BE2C (cell line): ENCODE measurements at regions not wholly inside any gene's neighbourhood (a gene's known extent, or its start where the extent isn't known, plus 50 kb on each side); places are given as distances from the start of the nearest gene placed in this dataset.

Experiments
- DNase-seq: peaks from one replicate; pipeline ENCODE4 v3.0.0-alpha.2; 2020
- H3K27me3 ChIP-seq: fragments of 250-450 bp; sonication (Bioruptor Pico); 2 replicates; pipeline ENCODE4 v1.5.1; 2020; ENCODE audit warnings: mild to moderate bottlenecking
- H3K36me3 ChIP-seq: fragments of 250-450 bp; sonication (Bioruptor Pico); 2 replicates; pipeline ENCODE4 v1.5.1; 2020; ENCODE audit warnings: mild to moderate bottlenecking
- H3K4me1 ChIP-seq: fragments of 250-450 bp; sonication (Bioruptor Pico); 2 replicates; pipeline ENCODE4 v1.5.1; 2020
- H3K4me3 ChIP-seq: 2 replicates; pipeline ENCODE4 v1.5.1; 2011; ENCODE audit warnings: low read depth, low read length
- H3K9me3 ChIP-seq: fragments of 250-450 bp; sonication (Bioruptor Pico); 2 replicates; pipeline ENCODE4 v1.5.1; 2020
- CTCF ChIP-seq: IDR thresholded peaks from 2 replicates; pipeline ENCODE4 v1.5.1; 2012; ENCODE audit warnings: mild to moderate bottlenecking, low read depth, low read length

- no peak for DNase-seq
- Histone ChIP-seq H3K4me1 (peaks cover 28% of the 10 kb centered on the region), H3K9me3 (no peaks in the 10 kb centered on the region), H3K36me3 (no peaks in the 10 kb centered on the region), H3K4me3 (no peak overlapping the region; the same call in 1 of the 2 replicates), H3K27me3 (no peaks in the 10 kb centered on the region)
- peak; percentile 20 for TF ChIP-seq CTCF
Measured at GRCh38 chr16:85333744-85334640, 221.7 kb upstream of the CIBAR2 start.

GRCh38 chr16:85334718-85335583, 222.7 kb upstream of the CIBAR2 start:
- Histone ChIP-seq H3K36me3 (no peaks in the 10 kb centered on the region), H3K4me1 (peaks cover 22% of the 10 kb centered on the region), H3K4me3 (peak overlapping the region; percentile 39), H3K27me3 (no peaks in the 10 kb centered on the region), H3K9me3 (no peaks in the 10 kb centered on the region)
- peak; percentile 18; the same call in 1 of the 2 replicates for TF ChIP-seq CTCF
- peak; percentile 55 for DNase-seq

- DNase-seq: no peak
- Histone ChIP-seq H3K36me3 (no peaks in the 10 kb centered on the region), H3K27me3 (no peaks in the 10 kb centered on the region), H3K9me3 (no peaks in the 10 kb centered on the region), H3K4me1 (peaks cover 13% of the 10 kb centered on the region), H3K4me3 (peak overlapping the region; percentile 39)
- no peak for TF ChIP-seq CTCF
Measured at GRCh38 chr16:85335584-85336491, 223.6 kb upstream of the CIBAR2 start.

- no peak for TF ChIP-seq CTCF
- Histone ChIP-seq H3K27me3 (no peaks in the 10 kb centered on the region), H3K4me3 (no peak overlapping the region), H3K36me3 (no peaks in the 10 kb centered on the region), H3K9me3 (no peaks in the 10 kb centered on the region), H3K4me1 (peaks cover 15% of the 10 kb centered on the region)
- no peak for DNase-seq
Measured at GRCh38 chr16:85337910-85338637, 225.8 kb upstream of the CIBAR2 start.

- no peak for DNase-seq
- Histone ChIP-seq H3K4me1 (peaks cover 15% of the 10 kb centered on the region), H3K36me3 (no peaks in the 10 kb centered on the region), H3K27me3 (no peaks in the 10 kb centered on the region), H3K9me3 (no peaks in the 10 kb centered on the region), H3K4me3 (no peak overlapping the region)
- no peak for TF ChIP-seq CTCF
Measured at GRCh38 chr16:85338638-85338982, 226.3 kb upstream of the CIBAR2 start.
